ENCODE measurements at regions not wholly inside any gene's neighbourhood (a gene's known extent, or its start where the extent isn't known, plus 50 kb on each side); places are given as distances from the start of the nearest gene placed in this dataset.
A peak's percentile ranks its signal among the peaks of the same experiment; 100 is the strongest.

DNA sequence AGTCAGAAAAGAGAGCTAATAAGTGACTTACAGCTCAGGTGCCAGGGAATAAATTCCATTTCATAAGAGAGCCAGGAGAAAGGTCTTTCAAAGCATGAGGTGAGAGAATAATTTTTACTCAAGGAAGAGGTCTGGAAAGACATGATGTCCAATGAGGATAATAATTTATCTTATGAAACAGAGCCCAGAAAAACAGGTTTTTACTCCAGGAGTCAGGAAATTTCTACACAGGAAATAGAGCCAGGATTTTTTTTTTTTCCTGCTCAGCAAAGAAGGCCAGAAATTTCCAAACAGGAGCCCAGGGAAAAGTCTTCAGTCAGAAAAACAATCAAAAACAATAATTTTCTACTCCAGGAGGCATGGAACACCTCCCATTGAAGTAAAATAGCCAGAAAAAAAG is 1185.7 kb upstream of the TSPY4 start:
- Mint-ChIP-seq H3K4me3 (no peak overlapping the region), H3K36me3 (ENCODE audit: low read depth) (no peaks in the 10 kb centered on the region), H3K27ac (no peak overlapping the region), H3K9me3 (peaks cover 4% of the 10 kb centered on the region), H3K4me1 (no peaks in the 10 kb centered on the region), H3K27me3 (peaks cover 8% of the 10 kb centered on the region)
- no peak for ATAC-seq (replicated peaks)

DNA sequence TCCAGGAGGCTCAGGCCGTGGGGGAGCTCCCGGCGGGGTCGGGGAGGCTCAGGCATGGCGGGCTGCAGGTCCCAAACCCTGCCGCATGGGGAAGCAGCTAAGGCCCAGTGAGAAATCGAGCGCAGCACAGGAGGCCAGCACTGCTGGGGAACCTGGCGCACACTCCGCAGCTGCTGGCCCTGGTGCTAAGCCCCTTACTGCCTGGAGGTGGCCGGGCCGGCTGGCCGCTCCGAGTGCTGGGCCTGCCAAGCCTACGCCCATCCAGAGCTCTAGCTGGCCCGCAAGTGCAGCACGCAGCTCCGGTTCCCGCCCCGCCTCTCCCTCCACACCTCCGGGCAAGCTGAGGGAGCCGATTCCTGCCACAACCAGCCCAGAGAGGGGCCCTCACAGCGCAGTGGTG is 1208.7 kb upstream of the TSPY4 start:
- Mint-ChIP-seq H3K4me3 (no peak overlapping the region), H3K4me1 (no peaks in the 10 kb centered on the region), H3K36me3 (ENCODE audit: low read depth) (no peaks in the 10 kb centered on the region), H3K27ac (no peak overlapping the region), H3K27me3 (no peaks in the 10 kb centered on the region), H3K9me3 (no peaks in the 10 kb centered on the region)
- ATAC-seq (replicated peaks) = no peak

DNA sequence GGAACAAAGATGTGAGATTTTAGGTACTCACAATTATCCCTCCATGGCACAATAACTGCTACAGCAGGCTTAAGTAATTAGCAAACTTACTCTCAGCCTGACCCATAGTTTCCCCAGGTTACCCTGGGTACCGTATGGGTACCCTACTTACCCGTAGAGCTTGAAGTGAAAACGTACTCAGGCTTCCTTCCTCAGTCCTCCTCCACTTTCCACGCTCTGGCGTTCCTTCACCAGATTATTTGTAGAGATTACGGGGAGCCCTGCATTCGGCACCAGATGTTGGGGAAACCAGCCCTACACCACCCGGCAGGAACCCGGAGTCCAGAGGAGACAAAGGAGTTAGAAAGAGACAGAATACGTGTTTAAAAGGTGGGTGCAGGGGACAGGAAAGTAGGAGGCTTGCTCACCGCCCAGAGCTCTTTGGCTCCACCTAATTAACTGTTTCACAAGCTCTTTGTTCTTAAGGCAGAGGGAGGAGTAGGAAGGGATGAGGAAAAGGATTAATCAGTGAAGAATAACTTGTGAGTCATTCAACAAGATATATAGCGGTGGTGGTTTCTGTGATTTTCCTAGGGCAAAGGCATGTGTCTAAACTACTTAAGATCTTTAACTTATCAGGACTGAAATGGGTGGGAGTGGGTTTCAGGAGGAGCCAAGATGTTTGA is 1211.2 kb upstream of the TSPY4 start:
- Mint-ChIP-seq H3K9me3 (no peaks in the 10 kb centered on the region), H3K36me3 (ENCODE audit: low read depth) (no peaks in the 10 kb centered on the region), H3K4me1 (no peaks in the 10 kb centered on the region), H3K27ac (no peak overlapping the region), H3K27me3 (no peaks in the 10 kb centered on the region), H3K4me3 (no peak overlapping the region)
- ATAC-seq (replicated peaks) = no peak

DNA sequence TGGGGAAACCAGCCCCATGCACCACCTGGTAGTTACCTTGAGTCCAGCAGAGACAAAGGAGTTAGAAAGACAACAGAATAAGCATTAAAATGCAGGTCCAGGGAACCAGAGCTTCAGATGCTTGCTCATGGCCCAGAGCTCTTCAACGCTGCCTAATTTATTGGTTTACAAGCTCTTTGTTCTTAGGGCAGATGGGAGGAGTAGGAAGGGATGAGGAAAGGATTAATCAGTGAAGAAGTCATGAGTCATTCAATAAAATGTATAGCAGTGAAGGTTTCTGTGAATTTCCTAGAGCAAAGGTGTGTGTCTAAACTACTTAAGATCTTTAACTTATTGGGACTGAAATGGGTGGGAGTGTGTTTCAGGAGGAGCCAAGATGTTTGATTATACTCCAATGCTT is 1210.3 kb upstream of the AMELY start:
- no peak for ATAC-seq (replicated peaks)
- Mint-ChIP-seq H3K4me1 (no peaks in the 10 kb centered on the region), H3K9me3 (no peaks in the 10 kb centered on the region), H3K27me3 (no peaks in the 10 kb centered on the region), H3K27ac (no peak overlapping the region), H3K36me3 (ENCODE audit: low read depth) (no peaks in the 10 kb centered on the region), H3K4me3 (no peak overlapping the region)

DNA sequence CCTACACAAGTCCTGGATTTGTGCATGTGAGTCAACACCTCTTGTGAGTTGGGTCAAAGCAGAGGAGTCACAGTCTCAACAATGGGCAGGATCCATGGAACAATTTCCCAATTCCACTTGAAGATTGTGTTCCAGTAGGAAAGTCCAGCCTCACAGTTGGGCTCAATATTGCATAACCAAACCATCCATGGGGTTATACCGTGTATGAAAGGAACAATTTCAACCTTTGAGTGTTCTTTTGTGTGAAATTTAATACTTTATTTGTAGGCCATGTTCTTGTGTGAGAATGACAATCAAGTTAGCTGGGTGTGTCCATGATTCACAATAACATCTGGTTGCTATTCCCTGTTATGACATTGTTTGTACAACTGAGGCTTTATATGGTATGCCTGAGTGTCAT is 1182.9 kb upstream of the AMELY start:
- H3K27me3 Mint-ChIP-seq = no peaks in the 10 kb centered on the region
- ATAC-seq (replicated peaks) = no peak
- H3K36me3 Mint-ChIP-seq (ENCODE audit: low read depth) = no peaks in the 10 kb centered on the region
- H3K27ac Mint-ChIP-seq = no peak overlapping the region
- H3K4me1 Mint-ChIP-seq = no peaks in the 10 kb centered on the region
- no peaks in the 10 kb centered on the region for H3K9me3 Mint-ChIP-seq
- no peak overlapping the region for H3K4me3 Mint-ChIP-seq

DNA sequence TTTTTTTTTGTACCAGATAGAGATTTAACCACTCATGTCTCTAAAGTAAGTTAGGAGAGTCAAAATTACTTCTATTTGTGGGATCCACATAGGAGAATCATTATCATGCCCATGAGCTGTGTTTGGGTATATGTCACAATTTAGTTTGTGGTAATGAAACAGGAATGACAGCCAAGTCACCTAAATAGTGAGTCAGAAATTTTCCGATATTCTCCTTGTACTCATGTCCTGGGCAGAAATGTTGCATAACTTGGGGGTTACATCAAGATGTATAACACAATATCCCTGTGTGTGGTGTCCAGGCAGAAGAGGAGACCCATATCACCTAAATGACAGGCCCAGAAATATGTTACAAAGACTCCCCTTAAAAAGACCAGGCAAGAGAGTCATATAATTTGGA is 1181.4 kb upstream of the AMELY start:
- Mint-ChIP-seq H3K27me3 (no peaks in the 10 kb centered on the region), H3K4me1 (no peaks in the 10 kb centered on the region), H3K27ac (no peak overlapping the region), H3K4me3 (no peak overlapping the region), H3K36me3 (ENCODE audit: low read depth) (no peaks in the 10 kb centered on the region), H3K9me3 (no peaks in the 10 kb centered on the region)
- no peak for ATAC-seq (replicated peaks)

DNA sequence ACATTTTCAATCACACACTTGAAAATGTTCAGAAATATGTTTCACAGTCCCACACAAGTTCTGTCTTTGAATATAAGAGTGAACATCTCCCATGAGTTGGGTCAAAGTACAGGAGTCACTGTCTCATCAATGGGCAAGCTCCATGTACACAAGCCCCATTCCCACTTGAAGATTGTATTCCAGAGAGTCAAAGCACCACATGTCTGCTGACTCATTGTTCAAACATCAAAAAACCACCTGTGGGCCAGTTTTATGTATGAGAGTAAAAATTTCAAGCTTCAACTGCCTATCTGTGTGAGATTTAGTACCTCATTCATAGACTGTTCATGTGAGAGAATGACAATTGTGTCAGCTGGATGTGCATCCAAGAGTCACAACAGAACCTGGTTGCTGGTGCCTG is 1174.4 kb upstream of the AMELY start:
- ATAC-seq (replicated peaks) = no peak
- Mint-ChIP-seq H3K9me3 (no peaks in the 10 kb centered on the region), H3K4me3 (no peak overlapping the region), H3K36me3 (ENCODE audit: low read depth) (no peaks in the 10 kb centered on the region), H3K27me3 (no peaks in the 10 kb centered on the region), H3K27ac (no peak overlapping the region), H3K4me1 (no peaks in the 10 kb centered on the region)

DNA sequence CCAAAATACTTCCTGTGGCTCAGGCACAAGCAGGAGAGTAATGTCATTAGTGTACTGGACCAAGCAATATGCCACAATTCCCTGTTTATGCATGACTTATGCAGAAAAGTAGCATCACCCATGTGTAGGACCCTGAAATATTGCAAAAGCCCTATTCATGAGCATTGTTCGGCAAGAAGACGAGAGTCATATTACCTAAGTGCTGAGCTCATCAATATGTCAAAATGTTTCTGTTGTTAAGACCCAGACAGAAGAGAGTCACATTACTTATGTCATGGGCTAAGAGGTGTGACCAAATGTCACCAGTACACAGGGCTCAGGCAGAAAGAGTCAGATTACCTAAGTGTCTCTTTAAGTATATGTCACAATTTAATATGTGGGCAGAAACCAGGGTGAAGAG is 1172.6 kb upstream of the AMELY start:
- no peak for ATAC-seq (replicated peaks)
- Mint-ChIP-seq H3K4me1 (no peaks in the 10 kb centered on the region), H3K27me3 (no peaks in the 10 kb centered on the region), H3K4me3 (no peak overlapping the region), H3K27ac (no peak overlapping the region), H3K9me3 (no peaks in the 10 kb centered on the region), H3K36me3 (ENCODE audit: low read depth) (no peaks in the 10 kb centered on the region)

DNA sequence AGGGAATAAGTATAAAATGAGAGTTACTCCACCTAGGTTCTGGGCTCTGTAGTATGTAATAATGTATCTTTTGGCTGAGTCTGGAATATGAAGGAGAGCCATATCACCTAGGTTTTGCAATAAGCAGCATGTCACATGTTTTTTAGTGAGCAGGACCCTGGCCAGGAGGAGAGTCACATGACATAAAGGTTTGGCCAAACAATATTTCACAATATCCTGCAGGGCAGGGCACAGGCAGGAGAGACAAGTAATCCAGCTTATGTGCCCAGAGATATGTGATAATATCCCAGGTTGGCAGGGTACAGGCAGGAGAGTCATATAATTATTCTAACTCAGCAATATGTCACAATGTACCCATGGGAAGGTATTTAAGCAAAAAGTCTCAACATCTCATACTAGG is 1169.6 kb upstream of the AMELY start:
- Mint-ChIP-seq H3K9me3 (no peaks in the 10 kb centered on the region), H3K27me3 (no peaks in the 10 kb centered on the region), H3K4me3 (no peak overlapping the region), H3K36me3 (ENCODE audit: low read depth) (no peaks in the 10 kb centered on the region), H3K27ac (no peak overlapping the region), H3K4me1 (no peaks in the 10 kb centered on the region)
- no peak for ATAC-seq (replicated peaks)

DNA sequence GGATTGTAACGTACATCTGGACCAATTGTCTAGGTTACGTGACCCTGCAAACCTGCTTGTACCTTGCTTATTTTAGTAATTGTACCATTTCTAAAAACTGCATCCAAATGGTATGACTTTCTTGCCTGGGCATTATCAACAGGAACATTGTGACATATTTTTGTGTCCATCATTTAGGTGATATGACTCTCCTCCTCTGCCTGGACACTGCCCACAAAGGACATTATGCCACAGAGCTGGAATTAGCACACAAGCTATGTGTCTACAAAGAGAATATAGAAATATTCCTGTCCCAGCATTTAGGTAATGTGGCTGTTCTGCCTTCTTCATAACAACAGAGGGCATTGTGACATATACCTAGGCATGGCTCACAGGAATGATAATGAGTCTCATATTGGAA is 1153.7 kb upstream of the AMELY start:
- Mint-ChIP-seq H3K36me3 (ENCODE audit: low read depth) (no peaks in the 10 kb centered on the region), H3K4me1 (no peaks in the 10 kb centered on the region), H3K27ac (no peak overlapping the region), H3K27me3 (no peaks in the 10 kb centered on the region), H3K4me3 (no peak overlapping the region), H3K9me3 (no peaks in the 10 kb centered on the region)
- no peak for ATAC-seq (replicated peaks)

DNA sequence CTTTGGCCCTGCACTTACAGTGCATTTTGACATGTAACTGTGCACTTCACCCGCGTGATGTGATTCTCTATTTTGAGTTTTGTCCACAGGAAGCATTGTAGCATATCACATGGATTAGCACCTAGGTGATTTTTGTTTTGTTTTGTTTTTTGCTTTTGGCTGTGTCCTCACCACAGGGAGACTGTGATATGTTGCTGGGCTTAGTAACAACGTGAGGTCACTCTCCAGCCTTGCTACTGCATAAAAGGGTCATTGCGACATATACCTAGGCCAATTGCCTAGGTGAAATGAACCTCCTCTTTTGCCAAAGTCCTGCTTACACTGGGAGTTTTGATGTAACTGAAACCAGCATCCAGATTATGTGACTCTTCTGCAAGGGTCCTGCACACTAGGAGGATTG is 1152.9 kb upstream of the AMELY start:
- no peaks in the 10 kb centered on the region for H3K9me3 Mint-ChIP-seq

DNA sequence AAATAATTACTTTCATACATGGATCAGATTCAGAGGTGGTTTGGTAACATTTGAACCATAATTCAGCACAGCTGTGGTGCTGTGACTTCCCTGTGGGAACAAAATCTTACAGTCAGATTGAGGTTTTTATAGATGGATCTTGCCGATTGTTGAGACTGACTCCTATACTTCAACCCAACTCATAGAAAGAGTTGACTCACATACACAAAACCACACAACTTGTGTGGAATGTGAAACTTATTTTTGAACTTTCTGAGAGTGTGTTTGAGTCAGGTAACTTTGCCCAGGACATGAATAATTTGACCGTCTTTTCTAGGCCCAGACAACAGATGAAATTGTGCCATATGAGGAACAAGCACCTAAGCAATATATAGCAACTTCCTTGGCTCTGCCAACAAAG is 1152.4 kb upstream of the AMELY start:
- Mint-ChIP-seq H3K9me3 (no peaks in the 10 kb centered on the region), H3K4me3 (no peak overlapping the region), H3K27me3 (no peaks in the 10 kb centered on the region), H3K36me3 (ENCODE audit: low read depth) (no peaks in the 10 kb centered on the region), H3K27ac (no peak overlapping the region), H3K4me1 (no peaks in the 10 kb centered on the region)
- peak; percentile 70 for ATAC-seq (replicated peaks)

More for the DNA sequence above, 1152.9 kb upstream of the AMELY start:
- Mint-ChIP-seq H3K27me3 (no peaks in the 10 kb centered on the region), H3K4me3 (no peak overlapping the region), H3K36me3 (ENCODE audit: low read depth) (no peaks in the 10 kb centered on the region), H3K27ac (no peak overlapping the region), H3K4me1 (no peaks in the 10 kb centered on the region)
- no peak for ATAC-seq (replicated peaks)

DNA sequence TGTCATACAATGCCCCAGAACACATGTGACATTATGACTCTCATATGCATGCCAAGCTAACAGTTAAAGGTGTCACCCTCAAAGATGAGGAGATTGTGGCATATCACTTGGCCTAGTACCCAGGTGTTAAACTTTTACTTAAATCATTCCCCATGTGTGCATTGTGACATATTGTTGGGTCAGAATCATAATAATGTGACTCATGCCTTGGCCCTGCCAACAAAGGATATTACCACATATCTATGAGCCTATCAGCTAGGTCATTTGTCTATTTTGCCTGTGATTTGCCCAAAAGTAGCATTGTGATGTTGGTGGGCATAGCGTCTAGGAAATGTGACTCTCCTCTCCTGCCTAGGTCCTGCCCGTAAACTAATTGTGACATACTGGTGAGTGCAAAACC is 1147.1 kb upstream of the AMELY start:
- no peaks in the 10 kb centered on the region for H3K4me1 Mint-ChIP-seq
- H3K36me3 Mint-ChIP-seq (ENCODE audit: low read depth) = no peaks in the 10 kb centered on the region

DNA sequence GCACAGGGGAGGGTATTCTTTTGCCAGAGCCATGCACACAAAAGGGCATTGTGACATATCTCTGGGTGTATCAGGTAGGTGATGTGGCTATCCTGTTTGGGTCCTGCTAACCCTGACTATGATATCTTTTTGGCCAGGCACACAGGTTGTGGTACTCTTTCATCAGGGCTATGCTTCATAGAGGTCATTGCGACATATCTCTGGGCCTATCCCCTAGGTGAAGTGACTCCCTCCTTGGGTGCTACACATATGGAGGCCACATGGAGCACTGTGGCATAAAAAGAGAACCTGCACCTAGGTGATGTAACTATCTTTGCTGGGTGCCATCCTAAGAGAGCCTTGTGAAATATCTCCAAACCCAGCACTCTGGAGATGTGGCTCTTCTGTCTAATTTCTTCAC is 1139.8 kb upstream of the AMELY start:
- no peak overlapping the region for H3K27ac Mint-ChIP-seq
- H3K4me3 Mint-ChIP-seq = no peak overlapping the region
- no peak for ATAC-seq (replicated peaks)
- H3K4me1 Mint-ChIP-seq = no peaks in the 10 kb centered on the region
- no peaks in the 10 kb centered on the region for H3K9me3 Mint-ChIP-seq
- H3K36me3 Mint-ChIP-seq (ENCODE audit: low read depth) = no peaks in the 10 kb centered on the region
- H3K27me3 Mint-ChIP-seq = no peaks in the 10 kb centered on the region

More for the DNA sequence above, 1147.1 kb upstream of the AMELY start:
- no peak for ATAC-seq (replicated peaks)
- Mint-ChIP-seq H3K4me3 (no peak overlapping the region), H3K9me3 (no peaks in the 10 kb centered on the region), H3K27ac (no peak overlapping the region), H3K27me3 (no peaks in the 10 kb centered on the region)

DNA sequence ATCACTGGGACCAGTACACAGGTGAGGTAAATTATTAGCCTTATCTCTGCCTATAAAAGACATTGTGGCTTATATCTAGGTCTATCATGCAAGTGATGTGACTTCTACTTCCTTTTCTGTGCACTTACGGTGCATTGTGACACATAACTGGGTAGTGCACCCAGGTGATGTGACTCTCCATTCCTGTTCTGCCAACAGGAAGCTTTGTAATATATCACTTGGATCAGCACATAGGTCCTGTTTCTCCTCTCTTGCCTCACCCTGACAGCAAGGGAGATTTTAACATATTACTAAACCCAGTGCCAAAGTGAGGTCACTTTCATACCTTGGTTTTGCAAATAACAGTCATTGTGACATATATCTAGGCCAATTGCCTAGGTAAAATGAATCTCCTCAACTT is 1129.7 kb upstream of the AMELY start:
- Mint-ChIP-seq H3K9me3 (no peaks in the 10 kb centered on the region), H3K27ac (no peak overlapping the region), H3K27me3 (no peaks in the 10 kb centered on the region), H3K4me1 (no peaks in the 10 kb centered on the region), H3K36me3 (ENCODE audit: low read depth) (no peaks in the 10 kb centered on the region), H3K4me3 (no peak overlapping the region)
- peak; percentile 57 for ATAC-seq (replicated peaks)

DNA sequence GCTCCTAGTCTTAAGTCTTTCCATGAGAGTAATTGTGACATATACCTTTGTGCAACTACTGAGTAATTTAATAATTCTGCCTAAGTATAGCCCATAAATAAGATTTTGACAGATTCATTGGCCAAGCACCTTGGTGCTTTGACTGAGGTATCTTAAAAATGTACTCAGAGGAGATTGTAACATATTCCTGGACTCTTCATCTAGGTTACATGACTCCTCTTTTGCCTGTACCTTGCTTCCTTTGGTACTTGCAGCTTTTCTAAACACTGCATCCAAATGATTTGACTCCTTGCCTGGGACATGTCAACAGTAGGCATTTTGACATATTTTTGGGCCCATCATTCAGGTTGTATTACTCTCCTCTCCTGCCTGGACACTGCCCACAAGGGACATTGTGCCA is 1125.0 kb upstream of the AMELY start:
- Mint-ChIP-seq H3K9me3 (no peaks in the 10 kb centered on the region), H3K4me3 (no peak overlapping the region), H3K27me3 (no peaks in the 10 kb centered on the region), H3K4me1 (no peaks in the 10 kb centered on the region), H3K36me3 (ENCODE audit: low read depth) (no peaks in the 10 kb centered on the region), H3K27ac (no peak overlapping the region)
- ATAC-seq (replicated peaks) = no peak
